Stimulated activated CD8-positive, alpha-beta memory T cell treated with anti-CD3 and anti-CD28 coated beads, Interleukin-7, amount 100 ng/mL, for 24 hours (primary cell): ENCODE measurements at regions not wholly inside any gene's neighbourhood (a gene's known extent, or its start where the extent isn't known, plus 50 kb on each side); places are given as distances from the start of the nearest gene placed in this dataset.
"Not testable (repeated sequence)": the region's sequence is repeated elsewhere in the genome, so short reads cannot be mapped to it uniquely, and the experiment has no call there.

Experiments
- DNase-seq: peaks from one replicate; pipeline ENCODE4 v3.0.0-alpha.2; 2020; ENCODE audit warnings: low read depth

- DNase-seq = no peak
Observed at GRCh38 chr6:11409371-11409770, 128.2 kb upstream of the TMEM170B start.

GRCh38 chr6:11407414-11407813 is 130.1 kb upstream of the TMEM170B start:
- DNase-seq = no peak

DNA sequence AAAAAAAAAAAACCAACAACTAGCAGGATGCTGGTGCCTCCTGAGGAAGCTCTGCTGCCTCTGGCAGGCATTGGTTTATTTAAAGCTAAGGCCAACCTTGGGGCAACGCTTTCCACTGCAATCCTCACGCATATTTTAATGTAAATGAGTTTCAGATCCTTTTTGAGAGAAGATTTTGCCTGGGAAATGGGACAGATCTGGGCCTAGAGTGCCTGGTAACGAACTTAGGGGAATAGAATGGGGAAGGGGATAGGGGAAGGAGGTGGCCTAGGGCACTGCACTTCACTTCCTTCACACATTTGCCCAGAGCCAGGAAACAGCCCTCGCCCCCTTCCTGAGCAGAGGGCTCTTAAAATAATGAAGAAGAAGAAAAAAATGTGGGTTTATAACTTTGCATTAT is 132.7 kb upstream of the TMEM170B start:
- DNase-seq = no peak

DNA sequence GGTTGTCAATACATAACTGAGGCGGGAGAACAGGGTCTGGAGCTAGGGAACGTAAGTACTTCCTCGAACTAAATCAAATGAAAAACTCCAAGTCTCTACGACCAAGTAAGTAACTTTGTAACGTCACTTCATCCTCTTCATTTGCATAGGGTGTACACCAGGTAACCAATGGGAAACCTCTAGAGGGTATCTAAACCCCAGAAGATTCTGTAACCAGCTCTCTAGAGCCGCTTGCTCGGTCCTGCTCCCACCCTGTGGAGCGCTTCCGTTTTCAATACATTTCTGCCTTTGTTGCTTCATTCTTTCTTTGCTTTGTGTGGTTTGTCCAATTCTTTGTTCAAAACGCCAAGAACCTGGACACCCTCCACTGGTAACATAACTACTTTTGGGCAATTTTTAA is 133.5 kb upstream of the TMEM170B start:
- DNase-seq = no peak

- DNase-seq = no peak
Observed at GRCh38 chr6:11403035-11403601, 134.4 kb upstream of the TMEM170B start.

- DNase-seq = not testable (repeated sequence)
Observed at GRCh38 chr6:11402581-11402980, 135.0 kb upstream of the TMEM170B start.

GRCh38 chr6:11401954-11402353 is 135.6 kb upstream of the TMEM170B start:
- not testable (repeated sequence) for DNase-seq

GRCh38 chr6:11398451-11399326 is 138.9 kb upstream of the TMEM170B start:
- DNase-seq = no peak

DNA sequence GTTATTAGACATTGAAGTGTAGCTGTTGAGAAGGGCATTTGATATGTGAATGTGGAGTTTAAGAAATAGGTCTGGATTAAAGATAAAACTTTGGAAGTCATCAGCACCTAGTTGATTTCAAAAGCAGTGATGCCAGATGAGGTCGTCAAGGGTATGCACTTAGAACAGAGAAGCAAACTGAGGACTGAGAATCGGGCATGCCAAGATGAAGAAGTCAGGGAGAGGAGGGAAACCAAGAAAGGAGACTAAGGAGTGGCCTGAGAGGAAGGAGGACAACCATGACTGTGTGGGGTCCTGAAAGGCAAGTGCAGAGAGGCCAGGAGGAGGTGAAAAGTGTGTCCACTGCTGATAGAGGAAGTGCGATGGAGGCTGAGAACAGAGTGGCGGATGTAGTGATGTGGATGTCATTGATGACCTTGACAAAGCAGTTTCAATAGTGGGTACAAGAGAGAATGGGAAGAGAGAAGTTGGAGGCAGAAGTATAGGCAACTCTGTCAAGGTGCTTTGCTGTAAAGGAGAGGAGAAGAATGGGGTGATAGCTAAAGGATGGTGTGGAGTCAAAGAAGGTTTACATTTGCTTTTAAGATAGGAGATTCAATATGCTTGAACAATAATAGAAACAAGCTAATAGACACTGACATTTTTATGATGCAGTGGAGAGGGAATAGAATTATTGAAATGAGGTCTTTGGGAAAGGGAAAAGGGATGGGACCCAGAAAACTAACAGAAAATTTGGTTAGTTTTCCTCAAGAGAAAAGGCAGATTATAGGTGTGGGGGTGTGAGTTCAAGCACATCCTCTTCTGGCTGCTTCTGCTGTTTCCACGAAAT is 139.7 kb upstream of the TMEM170B start:
- no peak for DNase-seq

GRCh38 chr6:11396860-11397259 is 140.7 kb upstream of the TMEM170B start:
- DNase-seq = no peak

DNA sequence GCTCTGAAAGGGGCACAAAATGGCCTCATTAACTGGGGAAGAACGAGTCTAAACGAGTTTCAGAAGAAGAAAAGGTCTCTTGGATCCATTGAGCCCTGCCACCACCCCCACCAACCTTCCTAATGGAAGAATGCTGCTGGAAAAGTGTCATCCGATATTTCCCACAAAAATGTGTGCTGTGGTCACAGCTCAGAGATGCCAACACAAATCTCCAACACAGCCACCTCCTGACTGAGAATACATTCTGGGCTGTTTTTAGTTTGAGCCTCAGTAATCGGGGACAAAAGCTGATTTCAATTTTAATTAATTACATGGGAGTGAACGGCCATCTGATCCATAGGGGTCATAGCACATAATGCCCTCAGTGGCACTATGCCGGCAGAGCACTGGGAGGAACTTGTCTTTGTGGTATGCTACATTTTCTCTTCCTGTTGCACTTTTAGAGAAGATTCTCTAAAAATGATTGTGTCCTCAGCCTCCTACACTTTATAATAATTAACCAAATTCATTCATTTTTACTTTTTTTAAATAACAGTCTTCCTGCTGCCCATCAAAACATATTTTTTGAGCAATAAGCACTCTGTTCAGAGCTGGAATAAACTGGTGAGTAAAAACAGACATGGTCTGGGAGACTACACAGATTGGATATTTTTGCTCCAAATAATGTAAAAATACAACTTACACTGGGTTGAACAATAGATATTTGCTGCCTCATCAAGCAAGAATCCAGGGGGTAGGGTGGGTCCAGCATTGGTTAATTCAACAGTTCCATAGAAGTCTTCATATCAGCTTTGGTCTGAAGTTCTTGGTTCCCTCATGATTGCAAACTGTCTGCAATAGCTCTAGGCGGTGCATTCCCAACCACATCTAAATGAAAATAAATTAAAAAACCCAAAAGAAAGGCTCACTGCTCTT is 143.6 kb upstream of the TMEM170B start:
- DNase-seq = no peak

- DNase-seq = no peak
Observed at GRCh38 chr6:11392778-11393507, 144.6 kb upstream of the TMEM170B start.

- no peak for DNase-seq
Observed at GRCh38 chr6:11391934-11392777, 145.4 kb upstream of the TMEM170B start.

GRCh38 chr6:11389977-11390376 is 147.6 kb upstream of the TMEM170B start:
- no peak for DNase-seq

- no peak for DNase-seq
Observed at GRCh38 chr6:11388983-11389944, 148.3 kb upstream of the TMEM170B start.

- DNase-seq = no peak
Observed at GRCh38 chr6:11387707-11388430, 149.7 kb upstream of the TMEM170B start.

DNA sequence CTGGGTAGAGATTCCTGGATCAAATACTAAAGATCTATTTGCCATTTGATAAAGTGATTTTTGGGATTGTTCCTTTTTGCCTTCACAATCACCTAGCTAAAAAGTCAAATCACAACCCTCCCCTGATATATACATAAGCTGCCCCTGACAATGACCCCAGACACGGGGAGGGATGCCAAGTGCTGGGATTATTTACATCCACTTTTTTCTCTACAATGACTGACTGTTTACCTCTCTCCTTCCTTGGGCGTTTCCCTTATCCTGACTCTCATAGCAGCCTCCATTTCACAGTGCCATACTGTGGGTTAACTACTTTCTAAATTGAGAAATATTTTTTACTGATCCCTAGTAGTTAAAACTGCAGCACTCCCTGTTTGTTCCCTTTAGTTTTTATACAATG is 150.8 kb upstream of the TMEM170B start:
- no peak for DNase-seq

- DNase-seq = no peak
Observed at GRCh38 chr6:11386323-11386722, 151.2 kb upstream of the TMEM170B start.
